GM13977 (cell line): ENCODE measurements at regions not wholly inside any gene's neighbourhood (a gene's known extent, or its start where the extent isn't known, plus 50 kb on each side); places are given as distances from the start of the nearest gene placed in this dataset.

ENCODE experiments used
- DNase-seq: peaks from one replicate; pipeline ENCODE4 v3.0.0; 2012; ENCODE audit warnings: low spot score
- in situ Hi-C: fragments of 300-500 bp; cut with MboI; formaldehyde crosslinking; loops from one replicate; pipeline ENCODE4 v1.12.0; 2022; ENCODE audit warnings: low sequenced_read_pairs, low pct_unique_long_range_greater_than_20kb, mixed read lengths, inconsistent platforms; ENCODE audit not compliant: unreplicated experiment
- TF ChIP-seq, protein P1 (sequence below): IDR thresholded peaks from 2 replicates; pipeline ENCODE4 v1.5.1; 2012; ENCODE audit warnings: mild to moderate bottlenecking, control low read depth; ENCODE audit not compliant: insufficient read depth; ENCODE audit errors: extremely low read depth, missing control alignments

DNA sequence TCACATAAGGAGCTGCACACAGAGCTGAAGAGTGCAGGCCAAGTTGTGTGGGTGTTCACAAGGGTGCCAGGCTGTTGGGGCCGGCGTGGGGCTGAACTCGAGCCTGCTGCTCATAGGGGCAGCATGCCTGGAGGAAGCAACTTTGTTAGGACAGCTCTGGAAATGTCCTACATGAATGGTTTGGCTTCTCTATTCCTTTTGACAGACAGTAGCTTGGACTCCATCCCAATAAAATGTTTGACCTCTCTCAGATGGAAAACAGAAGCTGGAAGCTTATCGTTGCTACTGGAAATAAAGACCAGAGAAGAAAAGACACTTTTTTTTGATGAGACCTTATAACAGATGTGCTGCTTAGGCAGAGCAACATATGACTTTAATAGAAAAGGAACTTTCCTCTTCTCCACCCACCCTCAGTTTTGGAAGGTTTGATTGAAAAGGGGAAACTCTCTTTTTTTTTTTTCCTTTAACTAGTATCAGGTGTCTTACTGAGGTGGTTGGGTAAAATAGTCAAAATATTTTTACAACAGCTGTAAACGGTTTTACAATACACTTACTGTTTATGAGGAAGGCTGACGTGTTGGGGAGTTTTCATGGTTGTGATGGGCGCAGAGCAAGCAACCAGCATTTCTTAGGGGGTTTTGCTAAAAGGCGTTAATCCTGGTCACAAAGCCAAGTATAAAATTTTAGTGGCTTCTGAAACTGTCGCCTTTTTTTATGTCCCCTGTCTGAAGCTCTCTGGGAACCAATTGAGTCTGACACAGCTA lies 80.7 kb upstream of the EEF1E1 start:
- in situ Hi-C loops = no loop called here
- DNase-seq = no peak
- TF ChIP-seq, protein P1, sequence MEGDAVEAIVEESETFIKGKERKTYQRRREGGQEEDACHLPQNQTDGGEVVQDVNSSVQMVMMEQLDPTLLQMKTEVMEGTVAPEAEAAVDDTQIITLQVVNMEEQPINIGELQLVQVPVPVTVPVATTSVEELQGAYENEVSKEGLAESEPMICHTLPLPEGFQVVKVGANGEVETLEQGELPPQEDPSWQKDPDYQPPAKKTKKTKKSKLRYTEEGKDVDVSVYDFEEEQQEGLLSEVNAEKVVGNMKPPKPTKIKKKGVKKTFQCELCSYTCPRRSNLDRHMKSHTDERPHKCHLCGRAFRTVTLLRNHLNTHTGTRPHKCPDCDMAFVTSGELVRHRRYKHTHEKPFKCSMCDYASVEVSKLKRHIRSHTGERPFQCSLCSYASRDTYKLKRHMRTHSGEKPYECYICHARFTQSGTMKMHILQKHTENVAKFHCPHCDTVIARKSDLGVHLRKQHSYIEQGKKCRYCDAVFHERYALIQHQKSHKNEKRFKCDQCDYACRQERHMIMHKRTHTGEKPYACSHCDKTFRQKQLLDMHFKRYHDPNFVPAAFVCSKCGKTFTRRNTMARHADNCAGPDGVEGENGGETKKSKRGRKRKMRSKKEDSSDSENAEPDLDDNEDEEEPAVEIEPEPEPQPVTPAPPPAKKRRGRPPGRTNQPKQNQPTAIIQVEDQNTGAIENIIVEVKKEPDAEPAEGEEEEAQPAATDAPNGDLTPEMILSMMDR = no peak

DNA sequence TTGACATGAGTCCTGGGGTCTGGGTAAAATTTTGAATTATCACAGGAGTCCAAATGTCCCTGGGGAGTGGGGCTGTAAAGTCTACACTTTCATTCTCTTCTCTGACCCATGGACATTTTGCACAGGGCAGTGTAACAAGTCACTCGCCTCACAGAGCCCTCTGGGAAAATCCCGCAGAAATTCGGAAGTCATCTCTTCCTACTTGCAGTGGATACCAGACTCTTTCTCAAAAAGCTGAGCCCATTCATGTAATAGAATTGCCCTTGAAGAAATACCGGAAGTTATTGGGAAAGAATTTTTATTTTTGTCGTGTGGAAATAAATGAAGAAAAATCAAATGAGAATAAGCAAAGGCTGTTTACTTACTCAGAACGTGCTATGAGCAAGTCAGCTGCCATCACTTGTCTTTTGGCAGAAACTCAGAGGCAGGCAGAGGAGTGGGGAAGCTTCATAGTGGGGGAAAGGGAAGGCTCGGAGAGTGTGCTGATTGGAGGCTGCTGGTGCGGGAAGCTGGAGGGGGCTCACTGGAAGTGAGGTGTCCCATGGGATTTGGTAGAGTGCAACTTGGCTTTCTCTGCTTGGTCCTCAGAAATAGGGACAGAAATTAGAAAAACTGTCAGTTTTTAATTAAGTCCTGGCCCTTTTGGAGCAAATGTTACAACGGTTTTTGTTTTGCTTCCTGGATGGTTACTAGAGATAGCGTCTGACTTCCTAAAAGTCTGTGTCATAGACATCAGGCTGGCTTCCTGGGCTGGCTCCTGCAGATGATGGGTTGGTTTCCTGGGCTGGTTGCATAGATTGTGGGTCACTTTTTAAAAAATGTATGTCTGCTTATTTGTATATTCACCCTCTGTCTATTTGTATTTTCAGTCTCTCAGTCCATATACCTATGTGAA lies 79.8 kb upstream of the EEF1E1 start:
- TF ChIP-seq, protein P1 = no peak
- in situ Hi-C loops = no loop called here
- no peak for DNase-seq

DNA sequence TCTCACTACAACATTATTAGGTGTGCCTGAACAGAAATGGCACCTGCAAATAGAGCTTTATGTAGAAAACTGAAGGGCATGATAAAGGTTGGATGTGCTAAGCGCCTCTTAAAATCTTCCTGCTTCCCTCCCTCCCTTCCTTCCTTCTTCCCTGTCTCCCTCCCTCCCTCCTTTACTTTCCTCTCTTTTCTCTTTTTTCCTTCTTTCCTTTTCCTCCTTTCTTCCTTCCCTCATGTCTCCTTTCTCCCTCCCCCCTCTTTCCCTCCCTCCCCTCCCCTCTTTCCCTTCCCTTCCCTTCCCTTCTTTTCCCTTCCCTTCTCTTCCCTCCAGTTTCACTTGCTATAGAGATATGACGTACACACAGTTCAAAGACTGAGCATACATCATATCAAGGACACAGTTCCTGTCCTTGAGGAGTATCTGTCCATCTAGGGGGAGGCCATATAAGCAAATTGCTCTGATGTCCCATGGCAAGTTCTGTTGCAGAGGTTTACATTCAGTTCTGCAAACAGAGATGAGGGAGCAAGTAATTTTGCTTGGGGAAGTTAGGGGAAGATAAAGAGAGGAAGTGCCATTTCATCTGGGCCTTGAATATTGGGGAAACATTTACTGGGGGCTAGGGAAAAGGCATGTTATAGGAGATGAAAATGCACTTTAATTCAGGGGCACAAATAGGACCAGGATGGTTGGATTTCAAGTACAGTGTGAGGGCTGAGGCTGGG lies 79.0 kb upstream of the EEF1E1 start:
- TF ChIP-seq, protein P1 = no peak
- in situ Hi-C loops = no loop called here
- DNase-seq = no peak

DNA sequence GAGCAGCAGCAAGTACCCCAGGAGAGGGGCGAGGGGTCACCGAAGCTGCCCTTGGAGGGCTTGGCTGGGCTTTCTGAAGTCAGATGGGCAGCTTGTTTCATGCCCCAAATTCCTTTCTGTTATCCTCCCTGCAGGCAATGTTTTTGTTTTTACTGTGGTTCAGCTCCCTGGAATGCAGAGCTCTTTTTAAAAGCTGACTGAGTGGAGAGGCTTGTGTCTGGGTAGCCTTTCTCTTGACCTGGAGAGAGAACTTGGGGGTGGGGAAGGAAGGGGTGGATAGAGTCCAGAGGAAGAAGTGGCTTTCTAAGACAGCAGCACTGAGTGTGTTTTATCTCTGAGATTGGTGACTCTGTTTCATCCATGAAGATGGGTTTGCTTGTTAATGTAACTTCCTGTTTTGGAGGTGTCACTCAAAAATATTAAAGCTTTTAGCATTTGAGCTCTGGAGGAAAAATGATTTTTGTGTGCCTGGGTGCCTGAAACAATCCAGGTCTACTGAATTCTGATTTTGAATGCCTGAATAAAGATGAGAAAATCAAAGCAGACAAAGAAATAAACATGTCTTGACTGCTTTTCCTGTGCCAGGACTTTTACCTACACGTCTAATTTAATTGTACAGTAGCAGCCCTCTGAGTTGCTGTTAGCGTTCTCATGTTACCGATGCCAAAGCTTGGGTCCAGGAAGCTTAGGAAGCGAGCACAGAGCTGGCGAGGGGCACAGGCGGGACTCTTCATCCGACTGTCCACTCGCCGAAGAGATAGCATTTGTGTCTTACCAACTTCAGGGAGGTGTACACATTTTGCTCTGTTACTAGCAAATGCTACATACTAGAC lies 78.2 kb upstream of the EEF1E1 start:
- TF ChIP-seq, protein P1 = no peak
- DNase-seq = no peak
- in situ Hi-C loops = no loop called here

DNA sequence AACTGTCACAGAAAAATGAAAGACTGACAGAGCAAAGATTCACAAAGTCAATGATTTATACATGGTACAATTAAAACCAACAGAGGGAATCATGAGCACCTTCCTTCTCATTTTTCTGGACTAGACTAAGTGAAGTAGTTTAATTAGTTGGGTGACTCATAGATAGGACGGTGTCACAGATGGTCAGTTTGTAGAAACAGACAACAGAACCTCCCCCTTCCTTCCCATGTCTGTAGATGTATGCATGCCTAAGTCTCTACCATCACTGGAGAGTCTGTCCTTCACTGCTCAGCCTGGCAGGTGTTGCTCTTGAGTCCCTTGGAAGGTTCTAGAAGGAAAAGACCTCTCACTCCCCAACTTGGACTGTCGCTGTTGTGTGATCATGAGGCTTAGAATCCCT lies 75.4 kb upstream of the EEF1E1 start:
- in situ Hi-C loops = no loop called here
- no peak for DNase-seq
- TF ChIP-seq, protein P1 = no peak
